Neural progenitor cell (in vitro differentiated cells): ENCODE measurements at regions not wholly inside any gene's neighbourhood (a gene's known extent, or its start where the extent isn't known, plus 50 kb on each side); places are given as distances from the start of the nearest gene placed in this dataset.

Experiments used
- DNase-seq: peaks from one replicate; pipeline ENCODE4 v3.0.0-alpha.2; 2016; ENCODE audit warnings: low spot score
- H2AFZ ChIP-seq: fragments of 200-600 bp; sonication (generic); replicated peaks from 2 replicates; pipeline ENCODE4 v1.6.1; 2016; ENCODE audit warnings: antibody characterized with exemption
- H3F3A ChIP-seq: fragments of 200-600 bp; sonication (generic); 2 replicates; pipeline ENCODE4 v1.6.1; 2016; ENCODE audit warnings: antibody characterized with exemption, low read depth
- H3K27ac ChIP-seq: fragments of 200-600 bp; sonication (generic); 2 replicates; pipeline ENCODE4 v1.5.1; 2016; ENCODE audit warnings: mild to moderate bottlenecking
- H3K27me3 ChIP-seq: fragments of 200-600 bp; sonication (generic); 2 replicates; pipeline ENCODE4 v1.6.1; 2016; ENCODE audit warnings: mild to moderate bottlenecking, moderate library complexity
- H3K36me3 ChIP-seq: fragments of 200-600 bp; sonication (generic); 2 replicates; pipeline ENCODE4 v1.5.1; 2016
- H3K4me1 ChIP-seq: fragments of 200-600 bp; sonication (generic); 2 replicates; pipeline ENCODE4 v1.6.1; 2016; ENCODE audit warnings: mixed run types
- H3K4me2 ChIP-seq: fragments of 200-600 bp; sonication (generic); 2 replicates; pipeline ENCODE4 v1.6.1; 2016
- H3K4me3 ChIP-seq: fragments of 200-600 bp; sonication (generic); 2 replicates; pipeline ENCODE4 v1.5.1; 2016
- H3K79me2 ChIP-seq: fragments of 200-600 bp; sonication (generic); 2 replicates; pipeline ENCODE4 v1.6.1; 2016; ENCODE audit warnings: low read depth
- H3K9ac ChIP-seq: fragments of 200-600 bp; sonication (generic); 2 replicates; pipeline ENCODE4 v1.6.1; 2016
- H3K9me3 ChIP-seq: fragments of 200-600 bp; sonication (generic); 2 replicates; pipeline ENCODE4 v1.5.1; 2016; ENCODE audit warnings: low read depth
- H4K20me1 ChIP-seq: fragments of 200-600 bp; sonication (generic); 2 replicates; pipeline ENCODE4 v1.6.1; 2016; ENCODE audit warnings: low read depth
- H3K27ac Mint-ChIP-seq: 3 replicates; pipeline ENCODE4 v1.8.0; 2021; ENCODE audit warnings: mixed read lengths
- H3K27me3 Mint-ChIP-seq: 2 replicates; pipeline ENCODE4 v1.8.0; 2022; ENCODE audit warnings: low read depth, mild to moderate bottlenecking, inconsistent platforms, moderate library complexity, mixed read lengths; ENCODE audit not compliant: insufficient read depth
- H3K36me3 Mint-ChIP-seq: 3 replicates; pipeline ENCODE4 v1.8.0; 2021; ENCODE audit warnings: mixed read lengths
- H3K4me1 Mint-ChIP-seq: 3 replicates; pipeline ENCODE4 v1.8.0; 2021; ENCODE audit warnings: mixed read lengths
- H3K4me3 Mint-ChIP-seq: 3 replicates; pipeline ENCODE4 v1.8.0; 2021; ENCODE audit warnings: mild to moderate bottlenecking, moderate library complexity, mixed read lengths
- H3K9me3 Mint-ChIP-seq: 3 replicates; pipeline ENCODE4 v1.8.0; 2020; ENCODE audit warnings: mixed read lengths
- EZH2 ChIP-seq: fragments of 200-600 bp; sonication (generic); IDR thresholded peaks from 2 replicates; pipeline ENCODE4 v1.6.1; 2017; ENCODE audit warnings: antibody characterized with exemption, mild to moderate bottlenecking, moderate library complexity
- EZH2phosphoT487 ChIP-seq: fragments of 200-600 bp; sonication (generic); IDR thresholded peaks from 2 replicates; pipeline ENCODE4 v1.6.1; 2017; ENCODE audit warnings: antibody characterized with exemption
- TF ChIP-seq, protein P1 (sequence below): fragments of 200-600 bp; sonication (generic); IDR thresholded peaks from 2 replicates; pipeline ENCODE4 v1.5.1; 2017; ENCODE audit warnings: antibody characterized with exemption, mild to moderate bottlenecking

DNA sequence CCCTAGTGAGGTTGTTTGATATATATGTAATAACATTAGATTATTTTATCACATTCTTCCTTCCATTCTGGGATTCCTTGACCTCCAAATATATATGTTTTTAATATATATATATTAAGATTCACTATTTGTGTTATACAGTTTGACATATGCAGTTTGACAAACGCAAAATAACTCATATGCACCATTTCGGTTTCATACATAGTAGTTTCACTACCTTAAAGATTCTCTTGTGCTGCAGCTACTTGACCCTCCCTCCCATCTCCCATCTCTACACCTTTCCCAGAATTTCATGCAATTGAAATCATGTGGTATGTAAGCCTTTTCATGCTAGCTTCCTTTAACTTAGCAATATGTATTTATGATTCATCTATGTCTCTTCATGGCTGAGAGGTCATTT, 1244.4 kb downstream of the SORCS3 start:
- Histone ChIP-seq H3K4me3 (no peak overlapping the region), H3K27ac (no peak overlapping the region), H3K36me3 (no peaks in the 10 kb centered on the region), H2AFZ (no peak overlapping the region), H3K4me2 (no peak overlapping the region), H4K20me1 (no peaks in the 10 kb centered on the region), H3K4me1 (no peaks in the 10 kb centered on the region), H3K27me3 (no peaks in the 10 kb centered on the region), H3F3A (no peaks in the 10 kb centered on the region), H3K9me3 (no peaks in the 10 kb centered on the region), H3K79me2 (no peaks in the 10 kb centered on the region), H3K9ac (no peak overlapping the region)
- Mint-ChIP-seq H3K27ac (no peak overlapping the region), H3K27me3 (peaks cover 2% of the 10 kb centered on the region), H3K36me3 (no peaks in the 10 kb centered on the region), H3K4me3 (no peak overlapping the region), H3K9me3 (peaks cover 8% of the 10 kb centered on the region), H3K4me1 (no peaks in the 10 kb centered on the region)
- TF ChIP-seq, protein P1, sequence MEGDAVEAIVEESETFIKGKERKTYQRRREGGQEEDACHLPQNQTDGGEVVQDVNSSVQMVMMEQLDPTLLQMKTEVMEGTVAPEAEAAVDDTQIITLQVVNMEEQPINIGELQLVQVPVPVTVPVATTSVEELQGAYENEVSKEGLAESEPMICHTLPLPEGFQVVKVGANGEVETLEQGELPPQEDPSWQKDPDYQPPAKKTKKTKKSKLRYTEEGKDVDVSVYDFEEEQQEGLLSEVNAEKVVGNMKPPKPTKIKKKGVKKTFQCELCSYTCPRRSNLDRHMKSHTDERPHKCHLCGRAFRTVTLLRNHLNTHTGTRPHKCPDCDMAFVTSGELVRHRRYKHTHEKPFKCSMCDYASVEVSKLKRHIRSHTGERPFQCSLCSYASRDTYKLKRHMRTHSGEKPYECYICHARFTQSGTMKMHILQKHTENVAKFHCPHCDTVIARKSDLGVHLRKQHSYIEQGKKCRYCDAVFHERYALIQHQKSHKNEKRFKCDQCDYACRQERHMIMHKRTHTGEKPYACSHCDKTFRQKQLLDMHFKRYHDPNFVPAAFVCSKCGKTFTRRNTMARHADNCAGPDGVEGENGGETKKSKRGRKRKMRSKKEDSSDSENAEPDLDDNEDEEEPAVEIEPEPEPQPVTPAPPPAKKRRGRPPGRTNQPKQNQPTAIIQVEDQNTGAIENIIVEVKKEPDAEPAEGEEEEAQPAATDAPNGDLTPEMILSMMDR, result no peak
- TF ChIP-seq EZH2phosphoT487, result no peak
- no peak for TF ChIP-seq EZH2
- no peak for DNase-seq

DNA sequence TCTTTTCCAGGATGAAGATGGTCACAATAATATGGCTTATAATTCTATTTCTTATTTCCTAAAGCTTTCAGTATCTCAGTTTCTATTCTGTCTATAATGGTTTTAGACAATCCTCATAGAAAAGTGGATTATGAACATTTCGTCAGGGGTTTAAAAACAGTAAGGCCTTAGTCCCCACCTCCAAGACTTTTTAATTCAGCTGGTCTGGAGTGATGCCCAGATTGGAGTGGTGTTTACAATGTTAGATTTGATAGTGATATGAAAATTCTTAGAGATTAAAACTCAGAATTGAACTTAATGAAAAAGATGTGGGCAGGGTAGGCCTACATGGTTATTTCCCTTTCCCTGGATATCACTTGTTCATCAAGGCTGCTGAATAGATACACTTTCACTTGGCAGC, 1238.3 kb downstream of the SORCS3 start:
- Mint-ChIP-seq H3K4me1 (no peaks in the 10 kb centered on the region), H3K36me3 (no peaks in the 10 kb centered on the region), H3K27me3 (no peaks in the 10 kb centered on the region), H3K4me3 (no peak overlapping the region), H3K9me3 (peaks cover 2% of the 10 kb centered on the region), H3K27ac (no peak overlapping the region)
- Histone ChIP-seq H3F3A (no peaks in the 10 kb centered on the region), H3K36me3 (no peaks in the 10 kb centered on the region), H3K27me3 (no peaks in the 10 kb centered on the region), H3K4me2 (no peak overlapping the region), H3K9ac (no peak overlapping the region), H3K9me3 (no peaks in the 10 kb centered on the region), H3K79me2 (no peaks in the 10 kb centered on the region), H3K4me3 (no peak overlapping the region), H4K20me1 (no peaks in the 10 kb centered on the region), H2AFZ (no peak overlapping the region), H3K4me1 (no peaks in the 10 kb centered on the region), H3K27ac (no peak overlapping the region)
- TF ChIP-seq, protein P1, result no peak
- no peak for TF ChIP-seq EZH2phosphoT487
- no peak for TF ChIP-seq EZH2
- DNase-seq, result no peak

GRCh38 chr10:105875050-105875449, 1234.0 kb downstream of the SORCS3 start:
- H3K36me3 ChIP-seq, result no peaks in the 10 kb centered on the region
- DNase-seq, result no peak
- H3K4me3 Mint-ChIP-seq, result no peak overlapping the region
- H3K36me3 Mint-ChIP-seq, result no peaks in the 10 kb centered on the region
- peaks cover 18% of the 10 kb centered on the region for H3K9me3 Mint-ChIP-seq
- no peaks in the 10 kb centered on the region for H3K4me1 ChIP-seq
- TF ChIP-seq EZH2 (no peak), EZH2phosphoT487 (no peak)
- TF ChIP-seq, protein P1, result no peak
- no peaks in the 10 kb centered on the region for H3K4me1 Mint-ChIP-seq
- no peak overlapping the region for H3K27ac ChIP-seq
- no peaks in the 10 kb centered on the region for H3K27me3 ChIP-seq
- H3F3A ChIP-seq, result no peaks in the 10 kb centered on the region
- H4K20me1 ChIP-seq, result no peaks in the 10 kb centered on the region
- H3K9ac ChIP-seq, result no peak overlapping the region
- no peaks in the 10 kb centered on the region for H3K27me3 Mint-ChIP-seq
- H3K27ac Mint-ChIP-seq, result no peak overlapping the region
- H3K4me3 ChIP-seq, result no peak overlapping the region
- H3K79me2 ChIP-seq, result no peaks in the 10 kb centered on the region
- no peak overlapping the region for H2AFZ ChIP-seq
- peaks cover 7% of the 10 kb centered on the region for H3K9me3 ChIP-seq
- no peak overlapping the region for H3K4me2 ChIP-seq
